ENCODE measurements at regions not wholly inside any gene's neighbourhood (a gene's known extent, or its start where the extent isn't known, plus 50 kb on each side); places are given as distances from the start of the nearest gene placed in this dataset.

DNA sequence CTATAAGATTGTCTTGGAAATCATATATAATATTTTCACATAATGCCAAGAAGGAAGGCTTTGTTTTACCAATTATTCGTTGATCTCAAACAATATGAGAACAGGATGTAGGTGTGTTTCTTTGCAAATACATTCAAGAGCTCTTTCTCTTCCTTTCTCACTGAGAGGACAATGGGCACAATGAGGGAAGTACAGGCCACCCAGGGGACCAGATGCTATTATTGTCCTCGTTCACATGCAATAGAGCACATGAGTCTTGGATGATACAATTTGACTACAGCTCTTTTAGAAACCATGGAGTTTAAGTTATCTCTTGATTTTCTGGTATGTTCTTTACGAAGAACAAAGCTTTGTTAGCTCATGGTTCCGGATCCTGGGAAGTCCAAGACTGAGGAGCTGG, 323.7 kb upstream of the KLF6 start:
- WGBS, 5 donors, result 64 to 77% (median 72%) methylated on average over 4 of the region's 4 CpGs
- intact Hi-C loops (cut with DNase I; ENCODE audit: low total_unique reads), result no loop called here

DNA sequence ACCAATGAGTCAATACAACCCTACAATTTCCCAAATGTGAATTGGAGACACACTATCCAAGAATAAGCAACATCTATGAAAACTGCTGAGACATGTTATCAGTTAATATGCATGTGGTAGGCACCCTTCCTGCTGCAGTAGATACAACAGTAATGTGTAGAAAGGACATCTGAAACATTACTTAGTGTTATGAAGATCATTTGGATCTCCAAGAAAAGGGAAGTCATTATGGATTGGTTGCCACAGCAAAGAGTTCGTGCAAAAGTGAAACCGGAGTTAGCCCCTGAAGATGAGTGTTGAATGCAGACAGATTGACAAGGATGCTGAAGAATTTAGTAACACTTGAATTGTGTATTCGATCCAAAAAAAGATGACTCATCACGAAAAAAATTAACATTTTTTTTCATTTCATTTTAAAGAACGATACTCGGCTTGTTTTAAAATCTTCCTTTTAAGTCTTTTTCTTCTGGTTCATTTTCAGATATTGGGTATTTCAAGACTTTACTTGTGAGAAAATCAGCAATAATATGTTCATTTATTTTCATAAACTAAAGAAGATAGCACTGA, 322.4 kb upstream of the KLF6 start:
- Histone ChIP-seq H3K27me3 (replicated peaks in 1 of 7) (no peaks in the 10 kb centered on the region), H3K4me3 (no peak overlapping the region), H3K4me1 (peaks cover 0 to 13% (median 0%) of the 10 kb centered on the region in 6 donors), H3K36me3 (no peaks in the 10 kb centered on the region), H3K27ac (no peak overlapping the region), H3K9me3 (no peaks in the 10 kb centered on the region)
- no peak for DNase-seq
- TF ChIP-seq CTCF (IDR thresholded peaks at IDR 0.05 in 8 of 11, conservative IDR thresholded peaks at IDR 0.05 in 3 of 11) (no peak), POLR2AphosphoS5 (IDR thresholded peaks at IDR 0.05) (no peak), POLR2A (IDR thresholded peaks at IDR 0.05) (no peak)
- WGBS, 5 donors, result 66 to 73% (median 68%) methylated on average over 6 of the region's 6 CpGs
- intact Hi-C loops (cut with DNase I; ENCODE audit: low total_unique reads), result no loop called here

More for the DNA sequence above, 323.7 kb upstream of the KLF6 start:
- Histone ChIP-seq H3K4me1 (peaks cover 0 to 7% (median 0%) of the 10 kb centered on the region in 6 donors), H3K36me3 (no peaks in the 10 kb centered on the region), H3K9me3 (no peaks in the 10 kb centered on the region), H3K4me3 (no peak overlapping the region), H3K27ac (no peak overlapping the region), H3K27me3 (replicated peaks in 1 of 7) (no peaks in the 10 kb centered on the region)
- TF ChIP-seq CTCF (IDR thresholded peaks at IDR 0.05 in 8 of 11, conservative IDR thresholded peaks at IDR 0.05 in 3 of 11), result no peak
- TF ChIP-seq POLR2A (IDR thresholded peaks at IDR 0.05), result no peak
- TF ChIP-seq POLR2AphosphoS5 (IDR thresholded peaks at IDR 0.05), result no peak
- DNase-seq, result no peak

- no peaks in the 10 kb centered on the region for H3K9me3 ChIP-seq
- no peak for DNase-seq
- no peaks in the 10 kb centered on the region for H3K36me3 ChIP-seq
- H3K27me3 ChIP-seq (replicated peaks in 1 of 7), result no peaks in the 10 kb centered on the region
- 65 to 84% (median 81%) methylated on average over 7 of the region's 7 CpGs for WGBS, 5 donors
- TF ChIP-seq CTCF (IDR thresholded peaks at IDR 0.05 in 8 of 11, conservative IDR thresholded peaks at IDR 0.05 in 3 of 11) (no peak), POLR2AphosphoS5 (IDR thresholded peaks at IDR 0.05) (no peak), POLR2A (IDR thresholded peaks at IDR 0.05) (no peak)
- H3K4me1 ChIP-seq, result peaks cover 0 to 18% (median 0%) of the 10 kb centered on the region in 6 donors
- intact Hi-C loops (cut with DNase I; ENCODE audit: low total_unique reads), result no loop called here
- no peak overlapping the region for H3K4me3 ChIP-seq
- no peak overlapping the region for H3K27ac ChIP-seq
Measured at GRCh38 chr10:4103603-4104002, 318.6 kb upstream of the KLF6 start.

- H3K4me3 ChIP-seq, result no peak overlapping the region
- H3K27me3 ChIP-seq (replicated peaks in 1 of 7), result no peaks in the 10 kb centered on the region
- DNase-seq, result no peak
- H3K27ac ChIP-seq, result no peak overlapping the region
- WGBS, 5 donors, result 89 to 95% (median 93%) methylated on average over 2 of the region's 2 CpGs
- intact Hi-C loops (cut with DNase I; ENCODE audit: low total_unique reads), result no loop called here
- peaks cover 0 to 12% (median 0%) of the 10 kb centered on the region in 6 donors for H3K4me1 ChIP-seq
- no peaks in the 10 kb centered on the region for H3K36me3 ChIP-seq
- no peak for TF ChIP-seq POLR2A (IDR thresholded peaks at IDR 0.05)
- no peak for TF ChIP-seq CTCF (IDR thresholded peaks at IDR 0.05 in 8 of 11, conservative IDR thresholded peaks at IDR 0.05 in 3 of 11)
- TF ChIP-seq POLR2AphosphoS5 (IDR thresholded peaks at IDR 0.05), result no peak
- no peaks in the 10 kb centered on the region for H3K9me3 ChIP-seq
Measured at GRCh38 chr10:4102802-4103344, 317.9 kb upstream of the KLF6 start.
